Ishikawa (cell line): ENCODE measurements at regions not wholly inside any gene's neighbourhood (a gene's known extent, or its start where the extent isn't known, plus 50 kb on each side); places are given as distances from the start of the nearest gene placed in this dataset.

Source experiments
- CREB1 ChIP-seq: IDR thresholded peaks from 2 replicates; pipeline ENCODE4 v1.6.1; 2012; ENCODE audit warnings: low read depth
- NFIC ChIP-seq: IDR thresholded peaks from 2 replicates; pipeline ENCODE4 v1.6.1; 2012

GRCh38 chr18:41459656-41460055, 495.4 kb upstream of the PIK3C3 start:
- no peak for TF ChIP-seq CREB1
- TF ChIP-seq NFIC: no peak
